ENCODE measurements at regions not wholly inside any gene's neighbourhood (a gene's known extent, or its start where the extent isn't known, plus 50 kb on each side); places are given as distances from the start of the nearest gene placed in this dataset.

DNA sequence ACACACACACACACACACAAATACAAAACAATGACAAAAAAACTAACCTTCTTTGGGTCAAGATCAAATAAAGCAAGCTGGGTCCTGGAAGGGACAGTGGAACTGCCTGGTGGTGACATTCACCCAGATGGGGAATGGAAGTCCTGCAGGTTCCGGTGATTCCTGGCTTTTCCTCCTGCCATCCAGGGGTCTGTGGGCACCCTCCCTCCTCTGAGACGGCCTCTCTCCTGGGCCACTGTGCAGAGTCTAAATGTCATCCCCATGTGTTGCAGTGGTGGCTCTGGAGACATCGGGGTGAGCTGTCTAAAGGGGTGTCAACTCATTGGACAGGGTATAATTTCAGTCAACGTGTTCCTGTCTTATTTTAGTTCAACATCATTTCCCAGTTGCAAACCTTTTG is 248.2 kb downstream of the ZNF536 start:
- Histone ChIP-seq H3K27me3 (replicated peaks; ENCODE audit: control insufficient read depth, insufficient read depth, low read length) (no peaks in the 10 kb centered on the region), H3K4me3 (replicated peaks; ENCODE audit: low read depth, low read length) (no peak overlapping the region), H3K36me3 (ENCODE audit: control insufficient read depth, insufficient read depth, low read length) (no peaks in the 10 kb centered on the region)
- no peak for TF ChIP-seq CTCF (IDR thresholded peaks at IDR 0.05; ENCODE audit: insufficient read depth, low read length, poor library complexity, severe bottlenecking)
- no peak for DNase-seq (ENCODE audit: extremely low read depth, insufficient read length)

GRCh38 chr19:30609656-30610270 is 237.6 kb downstream of the ZNF536 start:
- Histone ChIP-seq H3K27me3 (replicated peaks; ENCODE audit: control insufficient read depth, insufficient read depth, low read length) (no peaks in the 10 kb centered on the region), H3K4me3 (replicated peaks; ENCODE audit: low read depth, low read length) (no peak overlapping the region), H3K36me3 (ENCODE audit: control insufficient read depth, insufficient read depth, low read length) (no peaks in the 10 kb centered on the region)
- no peak for TF ChIP-seq CTCF (IDR thresholded peaks at IDR 0.05; ENCODE audit: insufficient read depth, low read length, poor library complexity, severe bottlenecking)
- no peak for DNase-seq (ENCODE audit: extremely low read depth, insufficient read length)

GRCh38 chr19:30608471-30608870 is 236.3 kb downstream of the ZNF536 start:
- no peak overlapping the region for H3K4me3 ChIP-seq (replicated peaks; ENCODE audit: low read depth, low read length)
- DNase-seq (ENCODE audit: extremely low read depth, insufficient read length), result no peak
- H3K27me3 ChIP-seq (replicated peaks; ENCODE audit: control insufficient read depth, insufficient read depth, low read length), result no peaks in the 10 kb centered on the region
- no peak for TF ChIP-seq CTCF (IDR thresholded peaks at IDR 0.05; ENCODE audit: insufficient read depth, low read length, poor library complexity, severe bottlenecking)
- H3K36me3 ChIP-seq (ENCODE audit: control insufficient read depth, insufficient read depth, low read length), result no peaks in the 10 kb centered on the region
